Lung (tissue), 11 donors: ENCODE measurements at regions not wholly inside any gene's neighbourhood (a gene's known extent, or its start where the extent isn't known, plus 50 kb on each side); places are given as distances from the start of the nearest gene placed in this dataset.
A peak's percentile ranks its signal among the peaks of the same experiment; 100 is the strongest.

Source experiments
- ATAC-seq: fragments of 200-7000 bp; cut with Tn5 transposase; one replicate; pipeline ENCODE4 v1.9.1; 2020; ENCODE audit warnings: moderate number of reproducible peaks; ENCODE audit not compliant: insufficient read depth, low FRiP score
- DNase-seq, 3 donors: peaks; one replicate each; pipeline ENCODE4 v3.0.0-alpha.2; 2013 to 2017
- H3K27ac ChIP-seq, 2 donors: one replicate each; pipeline ENCODE4 v1.5.1; 2013; ENCODE audit warnings: mild to moderate bottlenecking in 2 of 2, moderate library complexity in 2 of 2, control low read depth in 1 of 2, inconsistent platforms in 1 of 2, low read depth in 1 of 2, low read length in 1 of 2
- H3K27me3 ChIP-seq, 3 donors: one replicate each; pipeline ENCODE4 v1.5.1; 2013; ENCODE audit warnings: low read length in 2 of 3; ENCODE audit not compliant: control insufficient read depth in 3 of 3, insufficient read depth in 3 of 3
- H3K36me3 ChIP-seq, 4 donors: one replicate each; pipeline ENCODE4 v1.5.1; 2013; ENCODE audit warnings: low read length in 4 of 4, mild to moderate bottlenecking in 1 of 4, moderate library complexity in 1 of 4; ENCODE audit not compliant: control insufficient read depth in 4 of 4, insufficient read depth in 4 of 4
- H3K4me1 ChIP-seq, 5 donors: one replicate each; pipeline ENCODE4 v1.5.1; 2013; ENCODE audit warnings: low read length in 5 of 5, mild to moderate bottlenecking in 2 of 5, moderate library complexity in 1 of 5; ENCODE audit not compliant: control insufficient read depth in 5 of 5, insufficient read depth in 5 of 5
- H3K4me3 ChIP-seq: one replicate; pipeline ENCODE4 v1.5.1; 2013; ENCODE audit warnings: mild to moderate bottlenecking, control low read depth, moderate library complexity
- H3K9ac ChIP-seq, 2 donors: one replicate each; pipeline ENCODE4 v1.5.1; 2013; ENCODE audit warnings: low read length in 2 of 2, control low read depth in 1 of 2; ENCODE audit not compliant: insufficient read depth in 1 of 2
- H3K9me3 ChIP-seq, 4 donors: one replicate each; pipeline ENCODE4 v1.5.1; 2013; ENCODE audit warnings: low read length in 3 of 4, mild to moderate bottlenecking in 1 of 4, moderate library complexity in 1 of 4; ENCODE audit not compliant: control insufficient read depth in 4 of 4, insufficient read depth in 3 of 4
- CTCF ChIP-seq: IDR thresholded peaks from 2 replicates; pipeline ENCODE4 v1.5.1; 2012; ENCODE audit warnings: mild to moderate bottlenecking; ENCODE audit errors: control extremely low read depth, extremely low read depth
- WGBS, 2 donors: extraction: QIAGEN DNeasy Blood & Tissue Kit; methylation state at CpG; one replicate each; pipeline ENCODE4 v1.1.7; 2013; 5-methylcytosine and 5-hydroxymethylcytosine counted together
- donor health status: control.
- donor health status: control.
- donor health status: Bipolar disorder and iron deficiency.
- donor health status: healthy.
- donor health status: DM: yes; HTN: yes; CAD: no.

DNA sequence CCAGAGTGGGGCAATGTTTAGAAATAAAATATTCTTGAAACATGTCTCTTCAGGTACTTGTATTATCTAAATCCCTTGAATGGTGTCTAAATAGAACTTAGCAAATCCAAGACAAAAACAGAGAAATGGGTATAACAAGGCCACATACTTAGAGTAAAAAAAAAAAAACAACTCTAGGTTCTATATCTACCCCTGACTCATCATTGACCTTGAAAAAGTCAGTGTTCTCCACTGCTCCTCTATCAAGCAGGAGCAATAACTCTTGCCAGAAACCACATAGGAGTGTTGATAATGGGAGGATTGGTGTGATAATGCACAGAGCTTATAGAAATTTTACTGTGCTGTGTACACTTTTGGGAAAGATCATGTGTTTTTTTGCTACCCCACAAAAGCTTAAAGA, 296.6 kb upstream of the PMFBP1 start:
- Histone ChIP-seq H3K9ac (no peak overlapping the region), H3K36me3 (no peaks in the 10 kb centered on the region), H3K27me3 (no peaks in the 10 kb centered on the region), H3K9me3 (no peaks in the 10 kb centered on the region), H3K27ac (no peak overlapping the region), H3K4me3 (no peak overlapping the region), H3K4me1 (no peaks in the 10 kb centered on the region)
- DNase-seq = no peak
- ATAC-seq = no peak
- no peak for TF ChIP-seq CTCF

- H3K4me3 ChIP-seq = no peak overlapping the region
- no peaks in the 10 kb centered on the region for H3K36me3 ChIP-seq
- no peaks in the 10 kb centered on the region for H3K4me1 ChIP-seq
- TF ChIP-seq CTCF = peak; percentile 21
- H3K9me3 ChIP-seq = no peaks in the 10 kb centered on the region
- WGBS, 2 donors = 51 to 60% methylated on average over 3 of the region's 3 CpGs
- no peak overlapping the region for H3K27ac ChIP-seq
- peak in 2 of 3 donors; percentile 63 to 72 for DNase-seq
- ATAC-seq = peak; percentile 53
- no peak overlapping the region for H3K9ac ChIP-seq
- H3K27me3 ChIP-seq = no peaks in the 10 kb centered on the region
Measured at GRCh38 chr16:72467157-72467759, 295.3 kb upstream of the PMFBP1 start.

- no peak overlapping the region for H3K4me3 ChIP-seq
- no peaks in the 10 kb centered on the region for H3K9me3 ChIP-seq
- H3K27ac ChIP-seq = no peak overlapping the region
- no peaks in the 10 kb centered on the region for H3K36me3 ChIP-seq
- H3K9ac ChIP-seq = no peak overlapping the region
- H3K27me3 ChIP-seq = no peaks in the 10 kb centered on the region
- no peak for TF ChIP-seq CTCF
- WGBS, 2 donors = 56 to 76% methylated on average over 5 of the region's 5 CpGs
- DNase-seq = peak in 2 of 3 donors; percentile 40 to 53
- no peak for ATAC-seq
- no peaks in the 10 kb centered on the region for H3K4me1 ChIP-seq
Measured at GRCh38 chr16:72464597-72465368, 292.8 kb upstream of the PMFBP1 start.

DNA sequence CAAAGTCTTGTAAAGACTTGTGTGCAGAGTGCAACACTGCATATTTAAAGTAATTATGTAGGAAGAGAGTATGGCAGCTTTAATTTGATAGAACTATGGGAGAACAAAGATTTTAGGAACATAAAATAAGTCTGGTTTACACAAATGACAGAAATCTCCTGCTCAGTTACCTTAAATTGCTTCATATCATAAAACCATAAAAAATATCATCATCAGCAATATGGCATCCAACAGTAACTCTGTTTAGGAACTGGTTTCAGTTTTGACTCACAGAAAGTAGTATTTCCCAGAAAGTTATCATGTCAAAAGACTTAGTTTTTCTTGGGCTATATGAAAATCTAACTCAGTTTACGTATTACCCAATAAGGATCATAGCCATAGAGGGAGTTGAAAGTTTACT, 292.1 kb upstream of the PMFBP1 start:
- no peak overlapping the region for H3K4me3 ChIP-seq
- no peaks in the 10 kb centered on the region for H3K36me3 ChIP-seq
- H3K9ac ChIP-seq = no peak overlapping the region
- no peaks in the 10 kb centered on the region for H3K9me3 ChIP-seq
- no peaks in the 10 kb centered on the region for H3K27me3 ChIP-seq
- ATAC-seq (no peak), DNase-seq (no peak)
- H3K4me1 ChIP-seq = no peaks in the 10 kb centered on the region
- TF ChIP-seq CTCF = no peak
- H3K27ac ChIP-seq = no peak overlapping the region
- WGBS, 2 donors = 92 to 98% methylated on average over 1 of the region's 1 CpG
